ENCODE measurements at regions not wholly inside any gene's neighbourhood (a gene's known extent, or its start where the extent isn't known, plus 50 kb on each side); places are given as distances from the start of the nearest gene placed in this dataset.

GRCh38 chr4:83852085-83852451 is 316.2 kb downstream of the GPAT3 start (continued):
- TF ChIP-seq PML (IDR thresholded peaks at IDR 0.05; ENCODE audit: low read length) (no peak), KDM1A (IDR thresholded peaks at IDR 0.05; ENCODE audit: borderline replicate concordance) (no peak), PRDM15 (CRISPR knock-in tag; IDR thresholded peaks at IDR 0.05) (no peak), MTA2 (IDR thresholded peaks at IDR 0.05; ENCODE audit: low read depth) (no peak), GATAD2B (conservative IDR thresholded peaks at IDR 0.05; ENCODE audit: low read depth) (no peak), MEF2A (IDR thresholded peaks at IDR 0.05; ENCODE audit: insufficient read depth, low read depth, low read length) (no peak), SRF (IDR thresholded peaks at IDR 0.05; ENCODE audit: low read depth in 2 of 2, low read length in 2 of 2) (no peak), SREBF2 (IDR thresholded peaks at IDR 0.05; ENCODE audit: low read length) (no peak), FOS (IDR thresholded peaks at IDR 0.05; ENCODE audit: borderline replicate concordance, extremely low read depth, insufficient read length) (no peak), CBX5 (IDR thresholded peaks at IDR 0.05; ENCODE audit: low read depth) (no peak)
